Body of pancreas (tissue), 4 donors: ENCODE measurements at regions not wholly inside any gene's neighbourhood (a gene's known extent, or its start where the extent isn't known, plus 50 kb on each side); places are given as distances from the start of the nearest gene placed in this dataset.

Experiments used
- ATAC-seq: fragments of 150-250 bp; one replicate; pipeline ENCODE4 v1.9.1; 2016
- DNase-seq, 4 donors: peaks; one replicate each; pipeline ENCODE4 v3.0.0-alpha.2; 2019
- H3K27ac ChIP-seq, 4 donors: fragments of 200-600 bp; sonication (generic); 1 replicate in 3 of 4; 2 replicates in 1 of 4; pipeline versions ENCODE4 v1.5.1 to v1.6.1; 2016 to 2019; ENCODE audit warnings: mild to moderate bottlenecking in 1 of 4, mixed read lengths in 1 of 4, moderate library complexity in 1 of 4
- H3K27me3 ChIP-seq, 2 donors: fragments of 200-600 bp; sonication (generic); one replicate each; pipeline ENCODE4 v1.6.0; 2016; ENCODE audit warnings: mild to moderate bottlenecking in 1 of 2
- H3K36me3 ChIP-seq, 2 donors: fragments of 200-600 bp; sonication (generic); replicated peaks in 1 of 2; 2 replicates each; pipeline ENCODE4 v1.5.1; 2016; ENCODE audit warnings: low read depth in 2 of 2; ENCODE audit not compliant: insufficient read depth in 1 of 2
- H3K4me1 ChIP-seq: fragments of 200-600 bp; sonication (generic); one replicate; pipeline ENCODE4 v1.6.0; 2016
- H3K4me3 ChIP-seq, 2 donors: fragments of 200-600 bp; sonication (generic); 1 replicate in 1 of 2; 2 replicates in 1 of 2; pipeline ENCODE4 v1.5.1; 2016 to 2019
- H3K9me3 ChIP-seq, 3 donors: fragments of 200-600 bp; sonication (generic); 1 replicate in 2 of 3; 2 replicates in 1 of 3; pipeline ENCODE4 v1.5.1; 2016
- CTCF ChIP-seq, 7 experiments: fragments of 450-650 bp in 4 of 7; fragments of 200-600 bp in 3 of 7; sonication (generic) in 3 of 7; IDR thresholded peaks; one replicate each; pipeline ENCODE4 v1.5.1; 2016 to 2019; ENCODE audit warnings: antibody characterized with exemption in 7 of 7
- POLR2A ChIP-seq, 3 donors: fragments of 450-650 bp; IDR thresholded peaks; one replicate each; pipeline ENCODE4 v1.6.1; 2016; ENCODE audit warnings: antibody characterized with exemption in 3 of 3, mild to moderate bottlenecking in 2 of 3
- WGBS, 2 donors: methylation state at CpG; one replicate each; pipeline ENCODE4 v1.1.5; 2017; 5-methylcytosine and 5-hydroxymethylcytosine counted together
- intact Hi-C: fragments of 100-400 bp; cut with DNase I; formaldehyde crosslinking; loops from one replicate; pipeline ENCODE4 v1.15.1; 2023

GRCh38 chr11:26276798-26277424 is 55.0 kb upstream of the ANO3 start:
- no peak overlapping the region for H3K4me3 ChIP-seq
- DNase-seq (peak; percentile 41 to 66 (median 58)), ATAC-seq (peak; percentile 77)
- intact Hi-C loops = loop anchor here (10.0 kb wide), 1 partner anchor 302 kb away; no protein-coding TSS in a partner anchor
- 1 to 2% methylated on average over 4 of the region's 4 CpGs for WGBS, 2 donors
- H3K27me3 ChIP-seq = no peaks in the 10 kb centered on the region
- no peaks in the 10 kb centered on the region for H3K36me3 ChIP-seq
- no peak overlapping the region for H3K27ac ChIP-seq
- H3K4me1 ChIP-seq = no peaks in the 10 kb centered on the region
- H3K9me3 ChIP-seq = no peaks in the 10 kb centered on the region
- TF ChIP-seq POLR2A (IDR thresholded peaks at IDR 0.05) (no peak), CTCF (IDR thresholded peaks at IDR 0.05) (peak; percentile 81 to 95 (median 88))

DNA sequence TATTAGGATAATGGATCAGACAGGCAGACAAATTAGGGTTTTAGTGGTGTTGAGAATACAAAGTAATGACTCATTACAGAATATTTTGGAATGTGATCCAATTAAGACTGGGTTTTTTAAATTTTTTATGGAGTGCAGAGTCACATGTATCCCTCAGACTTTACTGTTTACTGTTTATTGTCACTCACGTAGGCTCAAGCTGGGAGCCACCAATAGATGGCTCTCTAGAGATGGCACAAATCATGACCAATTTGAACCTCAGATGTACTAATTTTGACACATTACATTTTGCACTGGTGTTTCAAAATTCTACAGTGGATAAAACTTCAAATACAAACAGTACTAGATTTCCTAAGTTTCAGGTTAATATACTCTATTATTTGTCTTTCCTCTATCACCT is 53.6 kb upstream of the ANO3 start:
- Histone ChIP-seq H3K4me1 (no peaks in the 10 kb centered on the region), H3K27ac (no peak overlapping the region), H3K27me3 (no peaks in the 10 kb centered on the region), H3K36me3 (no peaks in the 10 kb centered on the region), H3K4me3 (no peak overlapping the region), H3K9me3 (no peaks in the 10 kb centered on the region)
- intact Hi-C loops = loop anchor here (10.0 kb wide), 1 partner anchor 304 kb away; no protein-coding TSS in a partner anchor
- ATAC-seq = no peak
- TF ChIP-seq CTCF (IDR thresholded peaks at IDR 0.05) (no peak), POLR2A (IDR thresholded peaks at IDR 0.05) (no peak)
- DNase-seq = no peak
- 3 to 5% methylated on average over 1 of the region's 1 CpG for WGBS, 2 donors
